ENCODE measurements at regions not wholly inside any gene's neighbourhood (a gene's known extent, or its start where the extent isn't known, plus 50 kb on each side); places are given as distances from the start of the nearest gene placed in this dataset.

- TF ChIP-seq, protein P1, sequence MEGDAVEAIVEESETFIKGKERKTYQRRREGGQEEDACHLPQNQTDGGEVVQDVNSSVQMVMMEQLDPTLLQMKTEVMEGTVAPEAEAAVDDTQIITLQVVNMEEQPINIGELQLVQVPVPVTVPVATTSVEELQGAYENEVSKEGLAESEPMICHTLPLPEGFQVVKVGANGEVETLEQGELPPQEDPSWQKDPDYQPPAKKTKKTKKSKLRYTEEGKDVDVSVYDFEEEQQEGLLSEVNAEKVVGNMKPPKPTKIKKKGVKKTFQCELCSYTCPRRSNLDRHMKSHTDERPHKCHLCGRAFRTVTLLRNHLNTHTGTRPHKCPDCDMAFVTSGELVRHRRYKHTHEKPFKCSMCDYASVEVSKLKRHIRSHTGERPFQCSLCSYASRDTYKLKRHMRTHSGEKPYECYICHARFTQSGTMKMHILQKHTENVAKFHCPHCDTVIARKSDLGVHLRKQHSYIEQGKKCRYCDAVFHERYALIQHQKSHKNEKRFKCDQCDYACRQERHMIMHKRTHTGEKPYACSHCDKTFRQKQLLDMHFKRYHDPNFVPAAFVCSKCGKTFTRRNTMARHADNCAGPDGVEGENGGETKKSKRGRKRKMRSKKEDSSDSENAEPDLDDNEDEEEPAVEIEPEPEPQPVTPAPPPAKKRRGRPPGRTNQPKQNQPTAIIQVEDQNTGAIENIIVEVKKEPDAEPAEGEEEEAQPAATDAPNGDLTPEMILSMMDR (IDR thresholded peaks at IDR 0.05; ENCODE audit: low read depth, low read length), result no peak
- TF ChIP-seq MAX (IDR thresholded peaks at IDR 0.05; ENCODE audit: low read depth, low read length), result no peak
Measured at GRCh38 chr14:98234208-98234607, 1037.8 kb downstream of the BCL11B start.

Data from NB4 (cell line).